Kidney epithelial cell (primary cell): ENCODE measurements at regions not wholly inside any gene's neighbourhood (a gene's known extent, or its start where the extent isn't known, plus 50 kb on each side); places are given as distances from the start of the nearest gene placed in this dataset.

ENCODE experiments used
- DNase-seq: peaks from one replicate; pipeline ENCODE4 v3.0.0-alpha.2; 2010; ENCODE audit warnings: low read depth
- H3K27me3 ChIP-seq: 2 replicates; pipeline ENCODE4 v1.6.0; 2011; ENCODE audit warnings: low read length; ENCODE audit not compliant: control insufficient read depth, insufficient read depth
- H3K36me3 ChIP-seq: 2 replicates; pipeline ENCODE4 v1.5.1; 2011; ENCODE audit warnings: low read length; ENCODE audit not compliant: control insufficient read depth, insufficient read depth
- H3K4me3 ChIP-seq: 2 replicates; pipeline ENCODE4 v1.5.1; 2011; ENCODE audit warnings: low read depth, mild to moderate bottlenecking, control low read depth, low read length
- TF ChIP-seq, protein P1 (sequence below): IDR thresholded peaks from 2 replicates; pipeline ENCODE4 v1.5.1; 2011; ENCODE audit warnings: mild to moderate bottlenecking, moderate library complexity, low read length, control low read depth, inconsistent platforms; ENCODE audit not compliant: insufficient read depth, poor library complexity, severe bottlenecking

DNA sequence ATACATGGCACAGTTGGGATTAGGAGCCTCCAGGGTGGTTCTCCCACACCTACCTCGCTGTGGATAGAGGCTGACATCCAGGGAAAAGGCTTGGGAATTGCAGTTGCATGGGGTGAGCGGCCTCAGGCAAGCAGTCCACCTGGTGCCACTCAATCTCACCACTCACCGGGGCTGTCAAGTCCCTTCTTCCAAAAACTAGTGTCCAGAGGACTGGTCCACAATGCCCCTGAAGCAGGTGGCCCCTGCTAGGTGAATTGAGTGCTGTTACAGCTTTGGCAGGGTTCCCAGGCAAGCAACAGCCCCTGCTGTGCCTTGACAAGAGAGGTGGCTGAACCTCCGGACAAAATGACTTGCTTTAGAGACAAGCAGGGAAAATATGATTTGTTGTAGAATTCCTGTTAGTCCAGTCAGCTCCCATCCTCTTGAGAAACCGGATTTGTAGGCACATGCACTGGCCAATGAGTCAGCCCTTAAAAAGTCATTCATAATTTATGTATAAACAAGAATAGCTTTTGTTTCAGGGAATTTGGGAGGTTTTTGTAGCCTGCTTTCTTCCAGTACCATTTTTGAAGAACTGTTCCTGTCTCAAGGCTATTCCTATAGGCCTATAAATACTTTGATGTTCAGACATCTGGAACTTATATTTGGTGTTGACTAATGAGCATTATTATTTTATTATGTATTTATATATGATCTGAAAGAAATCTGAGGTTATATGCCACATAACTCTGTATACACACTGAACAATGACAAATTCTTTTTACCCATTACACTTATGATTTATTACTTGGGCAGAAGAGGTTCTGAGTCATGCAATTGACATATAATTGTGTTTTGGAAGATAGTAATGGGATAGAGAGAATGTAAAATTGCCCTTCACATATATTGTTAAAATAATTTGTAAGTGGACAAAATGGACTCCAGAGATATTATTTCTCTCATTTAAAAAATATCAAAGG is 411.1 kb downstream of the ACTL7B start:
- H3K27me3 ChIP-seq, result no peaks in the 10 kb centered on the region
- no peaks in the 10 kb centered on the region for H3K36me3 ChIP-seq
- TF ChIP-seq, protein P1, sequence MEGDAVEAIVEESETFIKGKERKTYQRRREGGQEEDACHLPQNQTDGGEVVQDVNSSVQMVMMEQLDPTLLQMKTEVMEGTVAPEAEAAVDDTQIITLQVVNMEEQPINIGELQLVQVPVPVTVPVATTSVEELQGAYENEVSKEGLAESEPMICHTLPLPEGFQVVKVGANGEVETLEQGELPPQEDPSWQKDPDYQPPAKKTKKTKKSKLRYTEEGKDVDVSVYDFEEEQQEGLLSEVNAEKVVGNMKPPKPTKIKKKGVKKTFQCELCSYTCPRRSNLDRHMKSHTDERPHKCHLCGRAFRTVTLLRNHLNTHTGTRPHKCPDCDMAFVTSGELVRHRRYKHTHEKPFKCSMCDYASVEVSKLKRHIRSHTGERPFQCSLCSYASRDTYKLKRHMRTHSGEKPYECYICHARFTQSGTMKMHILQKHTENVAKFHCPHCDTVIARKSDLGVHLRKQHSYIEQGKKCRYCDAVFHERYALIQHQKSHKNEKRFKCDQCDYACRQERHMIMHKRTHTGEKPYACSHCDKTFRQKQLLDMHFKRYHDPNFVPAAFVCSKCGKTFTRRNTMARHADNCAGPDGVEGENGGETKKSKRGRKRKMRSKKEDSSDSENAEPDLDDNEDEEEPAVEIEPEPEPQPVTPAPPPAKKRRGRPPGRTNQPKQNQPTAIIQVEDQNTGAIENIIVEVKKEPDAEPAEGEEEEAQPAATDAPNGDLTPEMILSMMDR, result no peak
- no peak overlapping the region for H3K4me3 ChIP-seq
- peak; percentile 43 for DNase-seq

DNA sequence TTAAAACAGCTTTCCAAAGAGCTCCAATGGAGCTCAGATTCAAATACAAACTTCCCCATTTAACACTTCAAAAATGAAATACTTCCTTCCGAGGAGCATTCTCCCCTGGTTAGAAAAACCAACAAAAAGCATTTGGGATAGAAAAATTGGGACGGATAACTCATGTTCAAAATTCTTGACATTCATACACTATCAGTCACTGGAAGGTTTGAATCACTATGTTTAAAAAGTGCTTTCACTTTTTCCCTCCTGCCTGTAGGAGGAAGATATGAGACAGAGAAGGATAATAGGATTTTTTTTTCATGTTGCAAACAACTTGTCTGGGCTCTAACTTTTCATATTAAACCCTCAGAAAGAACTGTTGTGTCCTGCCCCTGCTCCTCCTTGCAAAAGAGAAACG is 412.0 kb downstream of the ACTL7B start:
- no peak overlapping the region for H3K4me3 ChIP-seq
- no peaks in the 10 kb centered on the region for H3K36me3 ChIP-seq
- H3K27me3 ChIP-seq, result no peaks in the 10 kb centered on the region
- TF ChIP-seq, protein P1, result no peak
- no peak for DNase-seq

DNA sequence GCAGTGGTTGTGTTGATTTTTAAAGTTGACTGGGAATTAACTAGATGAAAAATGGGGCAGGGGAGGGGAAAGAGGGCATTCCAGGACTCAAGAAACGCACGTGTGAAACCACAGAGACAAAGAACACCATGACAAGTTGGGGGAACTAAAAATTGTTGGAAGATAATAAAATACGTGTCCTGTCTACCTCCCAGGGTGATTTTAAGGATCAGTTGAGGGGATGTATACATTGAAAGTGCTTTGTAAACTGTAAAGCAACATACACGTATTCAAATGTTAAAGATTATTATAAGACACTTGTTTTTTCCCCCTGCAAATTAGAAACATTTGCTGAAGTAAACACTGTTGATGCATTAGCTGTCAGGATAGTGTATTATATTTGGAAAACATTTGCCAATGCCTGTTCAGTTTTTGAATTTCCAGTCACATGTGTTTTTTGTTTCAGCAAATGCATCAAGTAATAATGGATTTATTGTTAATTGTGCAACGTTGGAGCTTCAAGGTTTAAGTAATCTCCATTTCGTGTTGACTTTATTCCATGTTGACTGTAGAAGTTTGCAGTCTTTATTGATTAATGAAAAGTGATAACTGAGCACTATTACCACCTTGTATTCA is 412.7 kb downstream of the ACTL7B start:
- Histone ChIP-seq H3K27me3 (no peaks in the 10 kb centered on the region), H3K36me3 (no peaks in the 10 kb centered on the region), H3K4me3 (no peak overlapping the region)
- no peak for DNase-seq
- TF ChIP-seq, protein P1, result no peak

DNA sequence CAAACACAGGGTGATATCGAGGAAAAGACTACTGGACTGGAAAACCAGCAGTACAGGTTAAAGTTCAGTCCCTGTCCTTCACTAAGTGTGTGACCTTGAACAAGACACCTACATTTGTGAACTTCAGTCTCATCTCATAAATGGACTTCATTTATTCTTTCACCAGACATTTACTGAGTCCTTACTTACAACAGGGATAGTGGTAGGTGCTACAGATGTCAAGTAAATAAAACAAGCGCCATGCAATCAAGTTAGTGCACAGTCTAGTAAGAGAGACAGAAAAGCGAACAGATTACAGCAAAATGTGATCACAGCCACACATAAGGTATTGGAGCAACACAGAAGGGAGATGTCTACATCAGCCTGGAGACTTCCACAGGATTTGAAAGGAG is 413.2 kb downstream of the ACTL7B start:
- TF ChIP-seq, protein P1, result no peak
- Histone ChIP-seq H3K4me3 (no peak overlapping the region), H3K36me3 (no peaks in the 10 kb centered on the region), H3K27me3 (no peaks in the 10 kb centered on the region)
- no peak for DNase-seq

DNA sequence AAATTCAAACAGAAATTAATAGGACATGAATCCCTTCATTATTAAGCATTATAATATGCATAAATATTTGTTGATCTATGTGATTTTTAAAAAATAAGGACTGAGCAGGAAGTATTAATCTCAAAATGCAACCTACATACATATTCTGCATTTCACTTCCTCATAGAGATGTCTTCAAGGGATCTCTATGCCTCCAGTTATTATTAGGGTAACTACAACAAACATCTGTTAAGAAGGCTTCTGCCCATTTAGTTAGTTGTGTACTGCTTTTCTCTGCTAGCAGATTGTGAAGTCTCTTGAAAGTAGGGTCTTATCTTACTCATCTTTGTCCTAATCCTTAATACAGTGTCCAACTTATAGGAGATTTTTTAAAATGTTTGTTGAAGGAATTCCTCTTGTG is 414.1 kb downstream of the ACTL7B start:
- no peaks in the 10 kb centered on the region for H3K36me3 ChIP-seq
- no peak for DNase-seq
- no peaks in the 10 kb centered on the region for H3K27me3 ChIP-seq
- TF ChIP-seq, protein P1, result no peak
- no peak overlapping the region for H3K4me3 ChIP-seq
